OCI-LY7 (cell line): ENCODE measurements at regions not wholly inside any gene's neighbourhood (a gene's known extent, or its start where the extent isn't known, plus 50 kb on each side); places are given as distances from the start of the nearest gene placed in this dataset.

Experiments
- BruUV-seq: library from RNA; stranded (reverse); fragments of 400-500 nt; replicated peaks from 2 replicates; lab custom pipeline; 2021; lab: Mats Ljungman, UMichigan
- CTCF ChIA-PET: fragments of 300-600 bp; sonication (Branson Sonifier 250); formaldehyde crosslinking; loops from one replicate; lab custom pipeline; 2022; ENCODE audit warnings: antibody characterized with exemption; ENCODE audit not compliant: unreplicated experiment; lab: Charles Lee
- POLR2A ChIA-PET: fragments of 300-600 bp; sonication (Branson Sonifier 250); formaldehyde crosslinking; loops from one replicate; lab custom pipeline; 2022; ENCODE audit warnings: antibody characterized with exemption; lab: Charles Lee
- DNase-seq: peaks from one replicate; pipeline ENCODE4 v3.0.0-alpha.2; 2015; ENCODE audit warnings: low spot score
- H2AFZ ChIP-seq: fragments of 200-600 bp; sonication (generic), shearing (Covaris generic); 2 replicates; pipeline ENCODE4 v1.6.1; 2014; ENCODE audit warnings: mild to moderate bottlenecking, antibody characterized with exemption, low read length, moderate library complexity
- H3K27ac ChIP-seq: fragments of 200-600 bp; sonication (generic); 2 replicates; pipeline ENCODE4 v1.5.1; 2014; ENCODE audit warnings: mixed run types, low read depth, mild to moderate bottlenecking, moderate library complexity, low read length, inconsistent platforms; ENCODE audit not compliant: poor library complexity, severe bottlenecking
- H3K36me3 ChIP-seq: fragments of 200-600 bp; sonication (generic); 2 replicates; pipeline ENCODE4 v1.6.1; 2014; ENCODE audit warnings: mild to moderate bottlenecking, antibody characterized with exemption, low read length, moderate library complexity, mixed read lengths; ENCODE audit not compliant: insufficient read depth
- H3K4me1 ChIP-seq: fragments of 200-600 bp; sonication (generic); 2 replicates; pipeline ENCODE4 v1.5.1; 2014; ENCODE audit warnings: mild to moderate bottlenecking, low read length; ENCODE audit not compliant: insufficient read depth, poor library complexity, severe bottlenecking
- H3K4me2 ChIP-seq: fragments of 200-600 bp; sonication (generic); 2 replicates; pipeline ENCODE4 v1.6.1; 2014; ENCODE audit warnings: mild to moderate bottlenecking, low read length
- H3K4me3 ChIP-seq: fragments of 200-600 bp; sonication (generic); 2 replicates; pipeline ENCODE4 v1.5.1; 2014; ENCODE audit warnings: mild to moderate bottlenecking, low read depth, low read length; ENCODE audit not compliant: poor library complexity, severe bottlenecking
- H3K79me2 ChIP-seq: fragments of 200-600 bp; sonication (generic); 2 replicates; pipeline ENCODE4 v1.6.1; 2016; ENCODE audit warnings: low read depth, mild to moderate bottlenecking, low read length, moderate library complexity, mixed read lengths; ENCODE audit not compliant: insufficient read depth
- H3K9me2 ChIP-seq: fragments of 200-600 bp; sonication (generic); 2 replicates; pipeline ENCODE4 v1.6.1; 2016; ENCODE audit warnings: mild to moderate bottlenecking, low read length, mixed read lengths; ENCODE audit not compliant: insufficient read depth
- H3K9me3 ChIP-seq: fragments of 200-600 bp; sonication (generic); 2 replicates; pipeline ENCODE4 v1.6.1; 2014; ENCODE audit warnings: mild to moderate bottlenecking, mixed run types, low read length, mixed read lengths
- H4K20me1 ChIP-seq: fragments of 200-600 bp; sonication (generic); 2 replicates; pipeline ENCODE4 v1.6.1; 2014; ENCODE audit warnings: mild to moderate bottlenecking, antibody characterized with exemption, low read length, moderate library complexity, mixed read lengths; ENCODE audit not compliant: insufficient read depth
- CTCF ChIP-seq: fragments of 200-600 bp; sonication (generic); conservative IDR thresholded peaks from 2 replicates; pipeline ENCODE4 v1.5.1; 2014; ENCODE audit warnings: mild to moderate bottlenecking, antibody characterized with exemption, low read length, moderate library complexity, mixed read lengths
- EZH2phosphoT487 ChIP-seq: fragments of 200-600 bp; sonication (generic); IDR thresholded peaks from 2 replicates; pipeline ENCODE4 v1.6.1; 2018; ENCODE audit warnings: low read depth, borderline replicate concordance, mild to moderate bottlenecking, mixed run types, antibody characterized with exemption, low read length, moderate library complexity, mixed read lengths
- intact Hi-C: fragments of 100-400 bp; cut with micrococcal nuclease; formaldehyde crosslinking; loops from one replicate; pipeline ENCODE4 v1.10.0; 2022; ENCODE audit not compliant: unreplicated experiment

GRCh38 chr2:81981585-81981984 is 1677.0 kb upstream of the LRRTM1 start:
- no peaks in the 10 kb centered on the region for H4K20me1 ChIP-seq
- no peaks in the 10 kb centered on the region for H3K79me2 ChIP-seq
- BruUV-seq, result no TSS peak
- no peak overlapping the region for H2AFZ ChIP-seq
- H3K4me1 ChIP-seq, result no peaks in the 10 kb centered on the region
- H3K9me3 ChIP-seq, result no peaks in the 10 kb centered on the region
- intact Hi-C loops, result no loop called here
- POLR2A ChIA-PET, result no interaction called here
- no peak for DNase-seq
- no peak overlapping the region for H3K4me3 ChIP-seq
- CTCF ChIA-PET, result no interaction called here
- H3K4me2 ChIP-seq, result no peak overlapping the region
- H3K27ac ChIP-seq, result no peak overlapping the region
- H3K36me3 ChIP-seq, result no peaks in the 10 kb centered on the region
- TF ChIP-seq CTCF, result no peak
- no peaks in the 10 kb centered on the region for H3K9me2 ChIP-seq

GRCh38 chr2:81979086-81979485 is 1674.5 kb upstream of the LRRTM1 start:
- no TSS peak for BruUV-seq

GRCh38 chr2:81976998-81977397 is 1672.4 kb upstream of the LRRTM1 start:
- Histone ChIP-seq H3K9me2 (no peaks in the 10 kb centered on the region), H3K27ac (no peak overlapping the region), H3K79me2 (no peaks in the 10 kb centered on the region), H3K4me2 (no peak overlapping the region), H3K36me3 (no peaks in the 10 kb centered on the region), H3K4me1 (no peaks in the 10 kb centered on the region), H3K9me3 (no peaks in the 10 kb centered on the region), H3K4me3 (no peak overlapping the region), H4K20me1 (no peaks in the 10 kb centered on the region), H2AFZ (no peak overlapping the region)
- no TSS peak for BruUV-seq
- TF ChIP-seq CTCF (no peak), EZH2phosphoT487 (no peak)
- ChIA-PET CTCF (no interaction called here), POLR2A (no interaction called here)
- intact Hi-C loops, result no loop called here
- DNase-seq, result no peak

More at GRCh38 chr2:81979086-81979485, 1674.5 kb upstream of the LRRTM1 start:
- no peak overlapping the region for H3K4me3 ChIP-seq
- no peaks in the 10 kb centered on the region for H3K79me2 ChIP-seq
- no peaks in the 10 kb centered on the region for H3K4me1 ChIP-seq
- no peaks in the 10 kb centered on the region for H3K9me2 ChIP-seq
- H2AFZ ChIP-seq, result no peak overlapping the region
- H3K4me2 ChIP-seq, result no peak overlapping the region
- TF ChIP-seq EZH2phosphoT487 (no peak), CTCF (no peak)
- H3K27ac ChIP-seq, result no peak overlapping the region
- H3K36me3 ChIP-seq, result no peaks in the 10 kb centered on the region
- DNase-seq, result no peak
- ChIA-PET POLR2A (no interaction called here), CTCF (no interaction called here)
- no peaks in the 10 kb centered on the region for H3K9me3 ChIP-seq
- no peaks in the 10 kb centered on the region for H4K20me1 ChIP-seq
- intact Hi-C loops, result no loop called here
